ENCODE measurements at regions not wholly inside any gene's neighbourhood (a gene's known extent, or its start where the extent isn't known, plus 50 kb on each side); places are given as distances from the start of the nearest gene placed in this dataset.
A peak's percentile ranks its signal among the peaks of the same experiment; 100 is the strongest.

- no TSS peak for BruUV-seq (replicated peaks)
- Histone ChIP-seq H2AFZ (no peak overlapping the region), H3K4me3 (no peak overlapping the region), H4K20me1 (ENCODE audit: insufficient read depth) (no peaks in the 10 kb centered on the region), H3K4me1 (replicated peaks; ENCODE audit: insufficient read depth) (no peaks in the 10 kb centered on the region), H3K27me3 (ENCODE audit: insufficient read depth, low read depth) (peaks cover 28% of the 10 kb centered on the region), H3K9me3 (ENCODE audit: insufficient read depth, low read depth) (no peaks in the 10 kb centered on the region), H3K79me2 (ENCODE audit: low read depth) (no peaks in the 10 kb centered on the region), H3K36me3 (ENCODE audit: low read depth) (no peaks in the 10 kb centered on the region), H3K4me2 (no peak overlapping the region), H3K27ac (no peak overlapping the region), H3F3A (ENCODE audit: insufficient read depth, low read depth) (no peaks in the 10 kb centered on the region), H3K9me2 (ENCODE audit: insufficient read depth) (no peaks in the 10 kb centered on the region)
- no peak for DNase-seq
- CTCF ChIA-PET = no interaction called here
- POLR2A ChIA-PET (ENCODE audit: unreplicated experiment) = no interaction called here
- TF ChIP-seq EZH2 (IDR thresholded peaks at IDR 0.05; ENCODE audit: low read depth) = no peak
- TF ChIP-seq CTCF (conservative IDR thresholded peaks at IDR 0.05) = no peak
- intact Hi-C loops (cut with micrococcal nuclease; ENCODE audit: unreplicated experiment) = no loop called here
These were observed 133.0 kb upstream of the ZNF32 start for GRCh38 chr10:43781480-43782361.

DNA sequence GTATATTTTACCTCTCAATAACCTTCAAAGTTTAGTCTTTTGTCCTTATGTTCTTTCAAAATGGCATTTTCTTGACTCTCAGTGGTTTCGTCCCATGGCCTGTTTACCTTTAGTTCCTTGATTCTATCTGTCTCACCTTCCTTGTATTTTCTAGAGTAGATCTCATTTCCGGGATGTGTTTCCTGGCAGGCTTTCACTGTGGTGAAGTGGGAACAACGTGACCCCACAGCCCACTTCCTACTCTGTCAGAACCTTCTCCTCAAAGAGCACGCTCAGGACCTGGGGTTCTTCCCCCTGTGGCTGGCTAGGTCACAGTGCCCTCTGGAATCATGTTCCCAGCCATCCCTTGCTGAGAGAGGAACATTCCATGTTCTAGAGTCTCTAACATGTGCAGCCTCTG, 129.9 kb upstream of the ZNF32 start:
- ChIA-PET CTCF (no interaction called here), POLR2A (ENCODE audit: unreplicated experiment) (no interaction called here)
- no peak overlapping the region for H3K4me2 ChIP-seq
- TF ChIP-seq EZH2 (IDR thresholded peaks at IDR 0.05; ENCODE audit: low read depth) = no peak
- no peak for TF ChIP-seq CTCF (conservative IDR thresholded peaks at IDR 0.05)
- no peak for DNase-seq
- no peaks in the 10 kb centered on the region for H3K4me1 ChIP-seq (replicated peaks; ENCODE audit: insufficient read depth)
- no peak overlapping the region for H3K27ac ChIP-seq
- H3K79me2 ChIP-seq (ENCODE audit: low read depth) = no peaks in the 10 kb centered on the region
- H3K4me3 ChIP-seq = no peak overlapping the region
- H3K9me3 ChIP-seq (ENCODE audit: insufficient read depth, low read depth) = no peaks in the 10 kb centered on the region
- no peaks in the 10 kb centered on the region for H3K9me2 ChIP-seq (ENCODE audit: insufficient read depth)
- no peaks in the 10 kb centered on the region for H3K36me3 ChIP-seq (ENCODE audit: low read depth)
- H2AFZ ChIP-seq = 0 out of 2 replicates have a peak overlapping the region, but pooled peaks have one; percentile 8
- H4K20me1 ChIP-seq (ENCODE audit: insufficient read depth) = no peaks in the 10 kb centered on the region
- intact Hi-C loops (cut with micrococcal nuclease; ENCODE audit: unreplicated experiment) = no loop called here
- H3K27me3 ChIP-seq (ENCODE audit: insufficient read depth, low read depth) = peaks cover 16% of the 10 kb centered on the region
- no TSS peak for BruUV-seq (replicated peaks)
- H3F3A ChIP-seq (ENCODE audit: insufficient read depth, low read depth) = no peaks in the 10 kb centered on the region

- ChIA-PET CTCF (no interaction called here), POLR2A (ENCODE audit: unreplicated experiment) (no interaction called here)
- Histone ChIP-seq H3F3A (ENCODE audit: insufficient read depth, low read depth) (no peaks in the 10 kb centered on the region), H3K36me3 (ENCODE audit: low read depth) (no peaks in the 10 kb centered on the region), H3K9me2 (ENCODE audit: insufficient read depth) (no peaks in the 10 kb centered on the region), H2AFZ (no peak overlapping the region), H3K27ac (no peak overlapping the region), H3K27me3 (ENCODE audit: insufficient read depth, low read depth) (peaks cover 16% of the 10 kb centered on the region), H3K4me1 (replicated peaks; ENCODE audit: insufficient read depth) (no peaks in the 10 kb centered on the region), H3K4me2 (no peak overlapping the region), H3K9me3 (ENCODE audit: insufficient read depth, low read depth) (no peaks in the 10 kb centered on the region), H3K4me3 (no peak overlapping the region), H4K20me1 (ENCODE audit: insufficient read depth) (no peaks in the 10 kb centered on the region), H3K79me2 (ENCODE audit: low read depth) (no peaks in the 10 kb centered on the region)
- TF ChIP-seq CTCF (conservative IDR thresholded peaks at IDR 0.05) (no peak), EZH2 (IDR thresholded peaks at IDR 0.05; ENCODE audit: low read depth) (no peak)
- no TSS peak for BruUV-seq (replicated peaks)
- DNase-seq = no peak
- intact Hi-C loops (cut with micrococcal nuclease; ENCODE audit: unreplicated experiment) = no loop called here
These were observed 126.7 kb upstream of the ZNF32 start for GRCh38 chr10:43775384-43775783.

Data from PC-9 (cell line).